Transverse colon (tissue), 4 donors: ENCODE measurements at regions not wholly inside any gene's neighbourhood (a gene's known extent, or its start where the extent isn't known, plus 50 kb on each side); places are given as distances from the start of the nearest gene placed in this dataset.

Experiments used
- DNase-seq: peaks from one replicate; pipeline ENCODE4 v3.0.0-alpha.2; 2019
- H3K27ac ChIP-seq, 4 donors: fragments of 200-600 bp; sonication (generic); 2 replicates each; pipeline ENCODE4 v1.5.1; 2016 to 2018; ENCODE audit warnings: inconsistent platforms in 4 of 4
- H3K27me3 ChIP-seq: fragments of 200-600 bp; sonication (generic); 2 replicates; pipeline ENCODE4 v1.5.1; 2017; ENCODE audit warnings: inconsistent platforms
- H3K36me3 ChIP-seq, 4 donors: fragments of 200-600 bp; sonication (generic); 2 replicates each; pipeline ENCODE4 v1.5.1; 2017 to 2019; ENCODE audit warnings: inconsistent platforms in 4 of 4
- H3K4me1 ChIP-seq, 4 donors: fragments of 200-600 bp; sonication (generic); 2 replicates each; pipeline ENCODE4 v1.5.1; 2017 to 2020; ENCODE audit warnings: inconsistent platforms in 4 of 4
- H3K4me3 ChIP-seq, 4 donors: fragments of 200-600 bp; sonication (generic); 1 replicate in 1 of 4; 2 replicates in 3 of 4; pipeline versions ENCODE4 v1.5.1 to v1.6.1; 2017 to 2019; ENCODE audit warnings: inconsistent platforms in 4 of 4
- H3K9me3 ChIP-seq, 2 donors: fragments of 200-600 bp; sonication (generic); 2 replicates each; pipeline ENCODE4 v1.5.1; 2017 to 2019; ENCODE audit warnings: inconsistent platforms in 2 of 2
- CTCF ChIP-seq, 5 experiments: fragments of 200-600 bp in 3 of 5; fragments of 450-650 bp in 2 of 5; sonication (generic) in 3 of 5; IDR thresholded peaks; 1 replicate in 2 of 5; 2 replicates in 3 of 5; pipeline ENCODE4 v1.5.1; 2016 to 2017; ENCODE audit warnings: antibody characterized with exemption in 5 of 5, inconsistent platforms in 3 of 5, mild to moderate bottlenecking in 2 of 5, moderate library complexity in 1 of 5
- EP300 ChIP-seq: sonication (generic); formaldehyde crosslinking; IDR thresholded peaks from one replicate; pipeline ENCODE4 v1.6.1; 2017; ENCODE audit warnings: antibody characterized with exemption, low read depth
- POLR2A ChIP-seq: fragments of 450-650 bp; IDR thresholded peaks from one replicate; pipeline ENCODE4 v1.6.1; 2016; ENCODE audit warnings: antibody characterized with exemption, mild to moderate bottlenecking, moderate library complexity
- POLR2AphosphoS5 ChIP-seq, 3 donors: sonication (generic); formaldehyde crosslinking; IDR thresholded peaks; one replicate each; pipeline ENCODE4 v1.6.1; 2016; ENCODE audit warnings: antibody characterized with exemption in 3 of 3
- WGBS, 2 donors: methylation state at CpG; one replicate each; pipeline ENCODE4 v1.1.5; 2018; ENCODE audit warnings: low coverage in 1 of 2; 5-methylcytosine and 5-hydroxymethylcytosine counted together
- in situ Hi-C, 4 donors: fragments of 200-750 bp; cut with MboI; loops; one replicate each; pipeline versions ENCODE4 v1.15.0 to v1.15.1; 2017; ENCODE audit warnings: low sequenced_read_pairs in 3 of 4, low pct_ligation_motif_present in 1 of 4, low pct_unique_long_range_greater_than_20kb in 1 of 4
- intact Hi-C: fragments of 100-400 bp; cut with DNase I; formaldehyde crosslinking; loops from one replicate; pipeline ENCODE4 v1.15.1; 2023; ENCODE audit warnings: low total_unique reads

- TF ChIP-seq POLR2AphosphoS5 (IDR thresholded peaks at IDR 0.05) (no peak), EP300 (no peak), CTCF (IDR thresholded peaks at IDR 0.05) (no peak), POLR2A (no peak)
- intact Hi-C loops: no loop called here
- H3K27ac ChIP-seq: no peak overlapping the region
- no peak for DNase-seq
- H3K36me3 ChIP-seq: no peaks in the 10 kb centered on the region
- no peaks in the 10 kb centered on the region for H3K27me3 ChIP-seq
- no peaks in the 10 kb centered on the region for H3K9me3 ChIP-seq
- WGBS, 2 donors: 41 to 48% methylated on average over 2 of the region's 2 CpGs
- in situ Hi-C loops: no loop called here
- no peaks in the 10 kb centered on the region for H3K4me1 ChIP-seq
- H3K4me3 ChIP-seq: no peak overlapping the region
These were observed 679.0 kb upstream of the ACVR2A start for GRCh38 chr2:147165697-147166382.

- intact Hi-C loops: no loop called here
- H3K27ac ChIP-seq: no peak overlapping the region
- DNase-seq: no peak
- H3K4me3 ChIP-seq: no peak overlapping the region
- H3K4me1 ChIP-seq: no peaks in the 10 kb centered on the region
- in situ Hi-C loops: no loop called here
- WGBS, 2 donors: 85% methylated on average over 4 of the region's 4 CpGs; no CpG with 5 or more reads in 1 of the 2 donors
- no peaks in the 10 kb centered on the region for H3K27me3 ChIP-seq
- H3K36me3 ChIP-seq: no peaks in the 10 kb centered on the region
- no peak for TF ChIP-seq POLR2AphosphoS5 (IDR thresholded peaks at IDR 0.05)
- TF ChIP-seq CTCF (IDR thresholded peaks at IDR 0.05): no peak
- TF ChIP-seq EP300: no peak
- TF ChIP-seq POLR2A: no peak
- H3K9me3 ChIP-seq: no peaks in the 10 kb centered on the region
These were observed 680.3 kb upstream of the ACVR2A start for GRCh38 chr2:147164563-147164962.

GRCh38 chr2:147161746-147162145 is 683.1 kb upstream of the ACVR2A start:
- H3K4me3 ChIP-seq: no peak overlapping the region
- no peaks in the 10 kb centered on the region for H3K27me3 ChIP-seq
- no peaks in the 10 kb centered on the region for H3K9me3 ChIP-seq
- H3K36me3 ChIP-seq: no peaks in the 10 kb centered on the region
- in situ Hi-C loops: no loop called here
- DNase-seq: no peak
- intact Hi-C loops: no loop called here
- TF ChIP-seq EP300 (no peak), CTCF (IDR thresholded peaks at IDR 0.05) (no peak)
- no peaks in the 10 kb centered on the region for H3K4me1 ChIP-seq
- no peak overlapping the region for H3K27ac ChIP-seq

- in situ Hi-C loops: no loop called here
- Histone ChIP-seq H3K27me3 (no peaks in the 10 kb centered on the region), H3K27ac (no peak overlapping the region), H3K4me1 (no peaks in the 10 kb centered on the region), H3K36me3 (no peaks in the 10 kb centered on the region), H3K9me3 (no peaks in the 10 kb centered on the region), H3K4me3 (no peak overlapping the region)
- intact Hi-C loops: no loop called here
- TF ChIP-seq POLR2AphosphoS5 (IDR thresholded peaks at IDR 0.05): no peak
- no peak for TF ChIP-seq CTCF (IDR thresholded peaks at IDR 0.05)
- TF ChIP-seq EP300: no peak
- TF ChIP-seq POLR2A: no peak
- DNase-seq: no peak
- WGBS, 2 donors: 85% methylated on average over 3 of the region's 3 CpGs; no CpG with 5 or more reads in 1 of the 2 donors
These were observed 687.9 kb upstream of the ACVR2A start for GRCh38 chr2:147156970-147157369.
